ENCODE measurements at regions not wholly inside any gene's neighbourhood (a gene's known extent, or its start where the extent isn't known, plus 50 kb on each side); places are given as distances from the start of the nearest gene placed in this dataset.

- Histone ChIP-seq H3K4me3 (ENCODE audit: low read depth, low read length) (no peak overlapping the region), H3K36me3 (ENCODE audit: control insufficient read depth, insufficient read depth, low read length) (no peaks in the 10 kb centered on the region), H3K27me3 (ENCODE audit: control insufficient read depth, insufficient read depth, low read length) (peaks cover 31% of the 10 kb centered on the region)
- TF ChIP-seq CTCF (IDR thresholded peaks at IDR 0.05; ENCODE audit: insufficient read depth, low read length, poor library complexity, severe bottlenecking) = no peak
- DNase-seq (ENCODE audit: low read depth) = no peak
These were observed 66.2 kb upstream of the PCBD1 start for GRCh38 chr10:70954381-70955176.

GRCh38 chr10:70956029-70956759 lies 67.8 kb upstream of the PCBD1 start:
- H3K27me3 ChIP-seq (ENCODE audit: control insufficient read depth, insufficient read depth, low read length) = peaks cover 28% of the 10 kb centered on the region
- DNase-seq (ENCODE audit: low read depth) = no peak
- no peak overlapping the region for H3K4me3 ChIP-seq (ENCODE audit: low read depth, low read length)
- TF ChIP-seq CTCF (IDR thresholded peaks at IDR 0.05; ENCODE audit: insufficient read depth, low read length, poor library complexity, severe bottlenecking) = no peak
- no peaks in the 10 kb centered on the region for H3K36me3 ChIP-seq (ENCODE audit: control insufficient read depth, insufficient read depth, low read length)

GRCh38 chr10:70958396-70958795 lies 70.0 kb upstream of the PCBD1 start:
- Histone ChIP-seq H3K4me3 (ENCODE audit: low read depth, low read length) (no peak overlapping the region), H3K27me3 (ENCODE audit: control insufficient read depth, insufficient read depth, low read length) (peaks cover 36% of the 10 kb centered on the region), H3K36me3 (ENCODE audit: control insufficient read depth, insufficient read depth, low read length) (no peaks in the 10 kb centered on the region)
- peak; percentile 44 for DNase-seq (ENCODE audit: low read depth)
- no peak for TF ChIP-seq CTCF (IDR thresholded peaks at IDR 0.05; ENCODE audit: insufficient read depth, low read length, poor library complexity, severe bottlenecking)

GRCh38 chr10:70960316-70960715 lies 72.0 kb upstream of the PCBD1 start:
- Histone ChIP-seq H3K36me3 (ENCODE audit: control insufficient read depth, insufficient read depth, low read length) (no peaks in the 10 kb centered on the region), H3K27me3 (ENCODE audit: control insufficient read depth, insufficient read depth, low read length) (peaks cover 28% of the 10 kb centered on the region), H3K4me3 (ENCODE audit: low read depth, low read length) (no peak overlapping the region)
- no peak for DNase-seq (ENCODE audit: low read depth)
- no peak for TF ChIP-seq CTCF (IDR thresholded peaks at IDR 0.05; ENCODE audit: insufficient read depth, low read length, poor library complexity, severe bottlenecking)

- no peak overlapping the region for H3K4me3 ChIP-seq (ENCODE audit: low read depth, low read length)
- no peak for TF ChIP-seq CTCF (IDR thresholded peaks at IDR 0.05; ENCODE audit: insufficient read depth, low read length, poor library complexity, severe bottlenecking)
- peaks cover 27% of the 10 kb centered on the region for H3K27me3 ChIP-seq (ENCODE audit: control insufficient read depth, insufficient read depth, low read length)
- no peaks in the 10 kb centered on the region for H3K36me3 ChIP-seq (ENCODE audit: control insufficient read depth, insufficient read depth, low read length)
- DNase-seq (ENCODE audit: low read depth) = no peak
These were observed 72.6 kb upstream of the PCBD1 start for GRCh38 chr10:70960783-70961570.

All from kidney epithelial cell (primary cell).